ENCODE measurements at regions not wholly inside any gene's neighbourhood (a gene's known extent, or its start where the extent isn't known, plus 50 kb on each side); places are given as distances from the start of the nearest gene placed in this dataset.

DNA sequence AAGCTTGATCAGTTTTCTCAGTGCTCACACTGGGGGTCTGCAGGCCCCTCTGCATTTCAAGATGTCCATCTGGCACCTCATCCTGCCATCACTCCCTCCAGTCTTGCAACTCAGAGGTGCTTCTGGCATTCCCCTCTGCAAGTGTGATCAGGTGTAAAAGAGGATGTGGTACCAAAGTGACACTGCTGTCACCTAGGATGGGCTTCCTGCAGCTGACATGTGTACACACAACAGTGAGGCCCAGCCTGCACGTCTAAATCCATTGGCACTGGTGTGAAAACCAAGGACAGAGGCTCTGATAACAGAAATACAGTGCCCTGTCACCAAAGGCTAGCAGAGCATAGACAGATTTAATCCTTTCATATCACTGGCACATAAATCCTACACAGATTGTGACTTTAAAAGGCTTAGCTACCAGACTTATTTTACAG, 162.5 kb upstream of the CELF2 start:
- no peaks in the 10 kb centered on the region for H3K36me3 ChIP-seq (ENCODE audit: control insufficient read depth in 2 of 2, insufficient read depth in 2 of 2, low read length in 1 of 2)
- WGBS, 2 donors = 15 to 28% methylated on average over 1 of the region's 1 CpG
- no peaks in the 10 kb centered on the region for H3K27me3 ChIP-seq (ENCODE audit: control insufficient read depth in 1 of 2, insufficient read depth in 2 of 2, low read length in 2 of 2)
- no peaks in the 10 kb centered on the region for H3K9me3 ChIP-seq (ENCODE audit: control insufficient read depth in 2 of 2, insufficient read depth in 1 of 2, low read depth in 1 of 2, low read length in 1 of 2)
- H3K4me3 ChIP-seq (ENCODE audit: low read depth in 1 of 2, low read length in 2 of 2) = no peak overlapping the region
- no peak overlapping the region for H3K27ac ChIP-seq (ENCODE audit: low read depth in 2 of 2, low read length in 1 of 2)
- H3K4me1 ChIP-seq (ENCODE audit: control insufficient read depth in 2 of 2, insufficient read depth in 2 of 2, low read length in 1 of 2) = no peaks in the 10 kb centered on the region

DNA sequence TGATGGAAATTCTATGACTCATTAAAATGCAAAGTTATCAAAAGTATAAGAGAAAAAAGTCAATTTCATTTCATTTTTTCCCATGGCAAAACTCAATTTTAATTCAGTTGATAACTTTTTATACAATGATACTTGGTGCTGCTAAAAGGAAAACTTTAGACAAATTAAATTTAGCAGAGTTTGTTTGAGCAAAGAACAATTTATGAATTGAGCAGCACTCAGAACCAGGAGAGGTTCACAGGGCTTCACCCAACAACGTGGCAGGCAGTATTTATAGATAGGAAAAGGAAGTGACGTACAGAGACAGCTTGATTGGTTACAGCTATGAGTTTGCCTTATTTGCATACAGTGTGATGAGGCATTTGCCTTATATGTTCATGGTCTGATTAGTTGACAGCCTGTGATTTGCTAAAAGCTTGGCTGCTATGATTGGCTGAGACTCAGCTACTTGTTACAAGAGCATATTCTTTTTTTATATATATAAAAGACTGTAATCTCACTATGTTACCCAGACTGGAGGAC, 157.2 kb upstream of the CELF2 start:
- no peaks in the 10 kb centered on the region for H3K27me3 ChIP-seq (ENCODE audit: control insufficient read depth in 1 of 2, insufficient read depth in 2 of 2, low read length in 2 of 2)
- WGBS, 2 donors = 61 to 70% methylated on average over 2 of the region's 2 CpGs
- no peaks in the 10 kb centered on the region for H3K4me1 ChIP-seq (ENCODE audit: control insufficient read depth in 2 of 2, insufficient read depth in 2 of 2, low read length in 1 of 2)
- no peak overlapping the region for H3K4me3 ChIP-seq (ENCODE audit: low read depth in 1 of 2, low read length in 2 of 2)
- H3K27ac ChIP-seq (ENCODE audit: low read depth in 2 of 2, low read length in 1 of 2) = no peak overlapping the region
- no peaks in the 10 kb centered on the region for H3K36me3 ChIP-seq (ENCODE audit: control insufficient read depth in 2 of 2, insufficient read depth in 2 of 2, low read length in 1 of 2)
- no peaks in the 10 kb centered on the region for H3K9me3 ChIP-seq (ENCODE audit: control insufficient read depth in 2 of 2, insufficient read depth in 1 of 2, low read depth in 1 of 2, low read length in 1 of 2)

DNA sequence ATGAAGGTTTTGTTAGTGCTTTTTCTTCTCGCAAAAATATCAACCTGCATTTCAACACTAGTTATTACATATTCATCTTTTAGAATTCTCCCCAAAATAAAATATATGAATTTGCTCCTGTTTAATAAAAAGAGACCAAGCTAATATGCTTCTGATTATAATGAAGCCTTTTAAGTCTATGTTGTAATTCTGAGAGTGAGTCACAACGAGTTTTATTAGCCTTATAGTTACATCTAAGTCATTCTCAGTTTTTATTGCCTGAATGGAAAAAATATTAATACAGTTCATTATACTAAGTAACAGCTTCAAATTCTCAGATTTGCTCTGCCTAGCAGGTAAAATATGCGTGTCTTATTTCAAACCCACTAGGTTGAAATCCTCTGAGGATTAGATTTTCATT, 152.4 kb upstream of the CELF2 start:
- Histone ChIP-seq H3K4me1 (ENCODE audit: control insufficient read depth in 2 of 2, insufficient read depth in 2 of 2, low read length in 1 of 2) (no peaks in the 10 kb centered on the region), H3K36me3 (ENCODE audit: control insufficient read depth in 2 of 2, insufficient read depth in 2 of 2, low read length in 1 of 2) (no peaks in the 10 kb centered on the region), H3K4me3 (ENCODE audit: low read depth in 1 of 2, low read length in 2 of 2) (no peak overlapping the region), H3K27me3 (ENCODE audit: control insufficient read depth in 1 of 2, insufficient read depth in 2 of 2, low read length in 2 of 2) (no peaks in the 10 kb centered on the region), H3K27ac (ENCODE audit: low read depth in 2 of 2, low read length in 1 of 2) (no peak overlapping the region), H3K9me3 (ENCODE audit: control insufficient read depth in 2 of 2, insufficient read depth in 1 of 2, low read depth in 1 of 2, low read length in 1 of 2) (no peaks in the 10 kb centered on the region)
- WGBS, 2 donors = 71 to 72% methylated on average over 3 of the region's 3 CpGs

DNA sequence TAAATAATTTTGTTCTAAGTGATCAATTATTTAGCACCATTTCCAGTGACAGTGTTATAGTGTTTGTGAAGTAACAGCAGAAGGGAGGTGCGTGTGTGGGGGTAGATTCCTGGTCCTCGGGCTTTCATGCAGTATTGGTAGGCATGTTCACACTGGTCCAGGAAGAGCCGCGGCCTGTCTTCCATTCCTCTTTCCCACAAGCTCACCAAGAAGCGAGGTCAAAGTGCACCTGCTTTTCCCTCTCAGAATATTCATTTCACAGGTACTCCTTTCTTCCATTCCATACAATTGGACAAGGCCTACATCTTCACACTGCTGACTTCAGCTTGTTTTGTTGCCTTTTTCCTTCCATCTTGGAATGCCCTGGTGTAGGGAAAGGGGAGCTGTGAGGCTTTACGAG, 151.8 kb upstream of the CELF2 start:
- no peak overlapping the region for H3K4me3 ChIP-seq (ENCODE audit: low read depth in 1 of 2, low read length in 2 of 2)
- 53 to 68% methylated on average over 6 of the region's 6 CpGs for WGBS, 2 donors
- H3K27me3 ChIP-seq (ENCODE audit: control insufficient read depth in 1 of 2, insufficient read depth in 2 of 2, low read length in 2 of 2) = no peaks in the 10 kb centered on the region

DNA sequence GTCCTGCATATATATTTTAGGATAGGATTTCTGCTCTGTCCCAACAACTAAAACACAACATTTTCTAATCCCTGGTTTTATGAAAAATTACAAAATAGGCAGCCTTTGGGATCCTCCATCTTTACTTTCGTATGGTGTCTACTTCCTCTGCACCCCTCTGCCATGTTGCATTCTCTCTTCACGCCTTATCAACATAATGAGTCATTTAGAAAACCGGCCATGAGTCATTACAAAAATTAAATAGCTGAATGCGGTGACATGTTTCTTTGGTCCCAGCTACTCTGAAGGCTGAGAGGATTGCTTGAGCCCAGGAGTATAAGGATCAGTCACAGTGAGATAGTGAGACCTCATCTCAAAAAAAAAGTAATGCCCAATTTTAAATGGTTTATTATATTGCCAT, 148.1 kb upstream of the CELF2 start:
- Histone ChIP-seq H3K36me3 (ENCODE audit: control insufficient read depth in 2 of 2, insufficient read depth in 2 of 2, low read length in 1 of 2) (no peaks in the 10 kb centered on the region), H3K4me1 (ENCODE audit: control insufficient read depth in 2 of 2, insufficient read depth in 2 of 2, low read length in 1 of 2) (no peaks in the 10 kb centered on the region), H3K27me3 (ENCODE audit: control insufficient read depth in 1 of 2, insufficient read depth in 2 of 2, low read length in 2 of 2) (no peaks in the 10 kb centered on the region), H3K27ac (ENCODE audit: low read depth in 2 of 2, low read length in 1 of 2) (no peak overlapping the region), H3K9me3 (ENCODE audit: control insufficient read depth in 2 of 2, insufficient read depth in 1 of 2, low read depth in 1 of 2, low read length in 1 of 2) (no peaks in the 10 kb centered on the region), H3K4me3 (ENCODE audit: low read depth in 1 of 2, low read length in 2 of 2) (no peak overlapping the region)
- WGBS, 2 donors = 63 to 72% methylated on average over 4 of the region's 4 CpGs

More for the DNA sequence above, 151.8 kb upstream of the CELF2 start:
- Histone ChIP-seq H3K4me1 (ENCODE audit: control insufficient read depth in 2 of 2, insufficient read depth in 2 of 2, low read length in 1 of 2) (no peaks in the 10 kb centered on the region), H3K27ac (ENCODE audit: low read depth in 2 of 2, low read length in 1 of 2) (no peak overlapping the region), H3K36me3 (ENCODE audit: control insufficient read depth in 2 of 2, insufficient read depth in 2 of 2, low read length in 1 of 2) (no peaks in the 10 kb centered on the region), H3K9me3 (ENCODE audit: control insufficient read depth in 2 of 2, insufficient read depth in 1 of 2, low read depth in 1 of 2, low read length in 1 of 2) (no peaks in the 10 kb centered on the region)

DNA sequence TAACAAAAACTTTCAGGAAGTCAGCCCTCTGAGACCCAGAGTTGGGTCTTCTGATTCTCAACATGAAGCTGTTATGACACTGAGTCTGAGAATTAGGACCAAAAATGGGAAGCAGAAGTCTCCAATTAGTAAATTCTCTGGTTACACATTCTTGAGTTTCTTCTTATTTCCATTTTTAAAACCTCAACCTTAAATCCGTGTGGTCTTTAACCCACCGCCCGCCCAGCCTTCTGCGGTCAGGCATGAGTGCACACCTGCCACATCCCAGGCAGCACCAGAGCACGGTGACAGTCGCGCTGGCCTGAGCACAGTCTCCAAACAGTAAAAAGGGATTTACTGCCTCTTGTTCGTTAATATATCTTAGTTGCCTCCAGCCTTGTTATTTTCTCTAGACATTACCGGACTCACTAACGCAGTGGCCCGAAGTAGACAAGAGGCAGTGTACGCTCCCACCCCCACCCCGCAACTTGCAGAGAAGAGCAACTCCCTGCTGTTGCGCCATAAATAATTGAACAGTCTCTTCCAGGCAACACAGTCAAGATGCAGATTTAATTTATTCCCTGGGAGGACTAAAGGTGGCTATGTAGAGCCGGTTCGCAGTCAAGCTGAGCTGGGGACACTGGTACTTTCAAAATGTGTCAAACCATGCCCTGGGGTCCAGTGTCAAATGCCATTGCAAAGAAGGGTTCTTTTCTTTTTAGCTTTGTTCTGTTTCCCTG, 147.0 kb upstream of the CELF2 start:
- H3K4me3 ChIP-seq (ENCODE audit: low read depth in 1 of 2, low read length in 2 of 2) = no peak overlapping the region
- no peaks in the 10 kb centered on the region for H3K27me3 ChIP-seq (ENCODE audit: control insufficient read depth in 1 of 2, insufficient read depth in 2 of 2, low read length in 2 of 2)
- no peaks in the 10 kb centered on the region for H3K36me3 ChIP-seq (ENCODE audit: control insufficient read depth in 2 of 2, insufficient read depth in 2 of 2, low read length in 1 of 2)
- peak overlapping the region in 1 of 2 donors; percentile 29 for H3K27ac ChIP-seq (ENCODE audit: low read depth in 2 of 2, low read length in 1 of 2)
- no peaks in the 10 kb centered on the region for H3K9me3 ChIP-seq (ENCODE audit: control insufficient read depth in 2 of 2, insufficient read depth in 1 of 2, low read depth in 1 of 2, low read length in 1 of 2)
- no peaks in the 10 kb centered on the region for H3K4me1 ChIP-seq (ENCODE audit: control insufficient read depth in 2 of 2, insufficient read depth in 2 of 2, low read length in 1 of 2)
- WGBS, 2 donors = 87 to 90% methylated on average over 16 of the region's 16 CpGs

DNA sequence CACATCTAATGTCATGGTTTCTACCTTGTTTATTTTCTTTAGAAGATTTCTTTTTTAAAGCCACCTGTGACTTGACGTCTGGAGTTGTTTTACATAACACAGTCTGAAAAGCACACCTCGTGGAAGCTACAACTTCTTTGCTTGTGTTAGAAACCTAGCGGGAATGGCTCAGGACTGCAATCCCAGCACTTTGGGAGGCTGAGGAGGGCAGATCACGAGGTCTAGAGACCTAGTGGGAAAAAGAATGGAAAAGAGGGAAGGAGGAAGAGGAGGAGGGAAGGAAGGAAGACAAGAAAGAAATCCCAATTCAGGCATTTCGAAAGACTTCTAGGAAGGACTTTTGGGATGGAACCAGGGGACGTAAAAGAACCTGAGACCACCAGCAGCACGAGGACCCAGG, 146.3 kb upstream of the CELF2 start:
- Histone ChIP-seq H3K9me3 (ENCODE audit: control insufficient read depth in 2 of 2, insufficient read depth in 1 of 2, low read depth in 1 of 2, low read length in 1 of 2) (no peaks in the 10 kb centered on the region), H3K4me3 (ENCODE audit: low read depth in 1 of 2, low read length in 2 of 2) (no peak overlapping the region), H3K27me3 (ENCODE audit: control insufficient read depth in 1 of 2, insufficient read depth in 2 of 2, low read length in 2 of 2) (no peaks in the 10 kb centered on the region), H3K27ac (ENCODE audit: low read depth in 2 of 2, low read length in 1 of 2) (peak overlapping the region; percentile 33 to 36), H3K36me3 (ENCODE audit: control insufficient read depth in 2 of 2, insufficient read depth in 2 of 2, low read length in 1 of 2) (no peaks in the 10 kb centered on the region), H3K4me1 (ENCODE audit: control insufficient read depth in 2 of 2, insufficient read depth in 2 of 2, low read length in 1 of 2) (no peaks in the 10 kb centered on the region)
- 79 to 83% methylated on average over 7 of the region's 7 CpGs for WGBS, 2 donors

DNA sequence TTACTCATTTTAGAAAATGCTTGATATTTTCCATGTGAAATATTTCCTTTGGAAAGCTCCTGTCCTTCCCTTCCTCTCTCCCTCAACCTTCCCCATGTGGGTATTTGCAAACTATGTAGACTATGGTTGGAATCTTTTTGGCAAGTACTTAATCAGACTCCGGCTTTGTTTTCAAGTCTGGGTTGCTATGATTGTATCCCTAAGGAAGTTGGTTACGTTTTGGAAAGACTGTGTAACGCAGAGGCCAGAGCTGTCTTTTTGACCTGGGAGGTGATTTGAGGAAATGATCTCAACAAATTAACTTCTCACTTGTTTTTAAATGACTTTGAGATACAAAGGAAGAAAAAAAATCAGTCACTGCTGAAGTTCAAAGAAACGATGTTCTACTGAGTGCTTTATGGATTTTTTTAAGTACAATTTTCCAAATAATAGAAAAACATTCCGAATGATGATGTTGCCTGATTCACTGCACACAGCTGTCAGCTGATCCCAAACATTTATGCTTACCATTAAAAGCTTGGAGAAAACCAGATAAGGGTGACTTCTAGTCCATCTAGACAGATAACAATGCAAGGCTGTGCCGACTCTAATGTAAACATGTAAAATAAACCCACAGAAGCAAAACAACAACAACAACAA, 145.5 kb upstream of the CELF2 start:
- Histone ChIP-seq H3K9me3 (ENCODE audit: control insufficient read depth in 2 of 2, insufficient read depth in 1 of 2, low read depth in 1 of 2, low read length in 1 of 2) (no peaks in the 10 kb centered on the region), H3K4me3 (ENCODE audit: low read depth in 1 of 2, low read length in 2 of 2) (no peak overlapping the region), H3K27me3 (ENCODE audit: control insufficient read depth in 1 of 2, insufficient read depth in 2 of 2, low read length in 2 of 2) (no peaks in the 10 kb centered on the region), H3K36me3 (ENCODE audit: control insufficient read depth in 2 of 2, insufficient read depth in 2 of 2, low read length in 1 of 2) (no peaks in the 10 kb centered on the region), H3K27ac (ENCODE audit: low read depth in 2 of 2, low read length in 1 of 2) (peak overlapping the region in 1 of 2 donors; percentile 35), H3K4me1 (ENCODE audit: control insufficient read depth in 2 of 2, insufficient read depth in 2 of 2, low read length in 1 of 2) (no peaks in the 10 kb centered on the region)
- 19 to 22% methylated on average over 6 of the region's 6 CpGs for WGBS, 2 donors

DNA sequence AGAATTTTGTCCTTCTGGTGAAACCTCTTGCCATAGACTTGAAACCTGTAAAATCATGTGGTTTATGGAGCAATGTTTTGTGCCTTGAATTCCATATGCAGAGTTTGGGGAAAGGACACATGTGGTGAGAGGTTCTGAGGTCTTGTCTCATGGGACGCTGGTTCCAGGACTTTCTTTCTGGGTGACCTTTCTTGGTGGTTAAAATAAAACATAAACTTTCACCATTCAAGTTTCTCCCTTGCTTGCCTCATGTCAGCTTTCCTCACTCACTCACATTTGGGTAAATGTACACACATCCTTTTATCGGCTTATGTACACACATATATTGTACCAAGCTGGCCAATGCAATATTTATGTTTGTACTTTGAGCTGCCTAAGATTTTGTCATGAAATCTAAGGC, 144.9 kb upstream of the CELF2 start:
- Histone ChIP-seq H3K27ac (ENCODE audit: low read depth in 2 of 2, low read length in 1 of 2) (peak overlapping the region in 1 of 2 donors; percentile 35), H3K9me3 (ENCODE audit: control insufficient read depth in 2 of 2, insufficient read depth in 1 of 2, low read depth in 1 of 2, low read length in 1 of 2) (no peaks in the 10 kb centered on the region), H3K4me1 (ENCODE audit: control insufficient read depth in 2 of 2, insufficient read depth in 2 of 2, low read length in 1 of 2) (no peaks in the 10 kb centered on the region), H3K36me3 (ENCODE audit: control insufficient read depth in 2 of 2, insufficient read depth in 2 of 2, low read length in 1 of 2) (no peaks in the 10 kb centered on the region), H3K4me3 (ENCODE audit: low read depth in 1 of 2, low read length in 2 of 2) (no peak overlapping the region), H3K27me3 (ENCODE audit: control insufficient read depth in 1 of 2, insufficient read depth in 2 of 2, low read length in 2 of 2) (no peaks in the 10 kb centered on the region)
- WGBS, 2 donors = 55 to 65% methylated on average over 2 of the region's 2 CpGs

DNA sequence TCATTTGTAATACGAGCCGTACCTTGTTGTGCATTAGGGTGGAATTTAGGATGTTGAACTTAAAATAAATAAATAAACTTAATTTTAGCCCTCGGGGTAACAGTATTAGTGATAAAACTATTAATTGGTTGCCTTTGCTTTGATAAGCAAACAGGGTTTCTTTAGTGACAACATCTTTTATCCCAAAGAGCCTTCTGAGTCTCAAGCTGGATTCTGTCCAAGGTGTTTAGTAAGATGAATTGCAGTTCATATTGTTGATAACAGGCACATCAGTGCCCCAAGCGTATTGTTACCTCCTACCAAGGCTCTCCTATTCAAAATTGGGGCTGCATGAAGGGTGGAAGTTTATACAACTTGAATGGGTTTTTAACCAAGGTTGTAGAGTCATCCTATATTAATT, 144.4 kb upstream of the CELF2 start:
- no peak overlapping the region for H3K27ac ChIP-seq (ENCODE audit: low read depth in 2 of 2, low read length in 1 of 2)

More for the DNA sequence above, 144.4 kb upstream of the CELF2 start:
- Histone ChIP-seq H3K4me3 (ENCODE audit: low read depth in 1 of 2, low read length in 2 of 2) (no peak overlapping the region), H3K27me3 (ENCODE audit: control insufficient read depth in 1 of 2, insufficient read depth in 2 of 2, low read length in 2 of 2) (no peaks in the 10 kb centered on the region), H3K9me3 (ENCODE audit: control insufficient read depth in 2 of 2, insufficient read depth in 1 of 2, low read depth in 1 of 2, low read length in 1 of 2) (no peaks in the 10 kb centered on the region), H3K36me3 (ENCODE audit: control insufficient read depth in 2 of 2, insufficient read depth in 2 of 2, low read length in 1 of 2) (no peaks in the 10 kb centered on the region), H3K4me1 (ENCODE audit: control insufficient read depth in 2 of 2, insufficient read depth in 2 of 2, low read length in 1 of 2) (no peaks in the 10 kb centered on the region)
- 56 to 73% methylated on average over 4 of the region's 4 CpGs for WGBS, 2 donors

Measured in esophagus (tissue), 2 donors.